HepG2 (cell line): ENCODE measurements at regions not wholly inside any gene's neighbourhood (a gene's known extent, or its start where the extent isn't known, plus 50 kb on each side); places are given as distances from the start of the nearest gene placed in this dataset.

Experiments
- ATAC-seq: fragments of 200-7000 bp; cut with Tn5 transposase; 3 replicates; pipeline ENCODE4 v1.9.1; 2020; ENCODE audit warnings: mild to moderate bottlenecking, moderate library complexity
- BruUV-seq: library from RNA; stranded (reverse); fragments of 400-500 nt; replicated peaks from 2 replicates; lab custom pipeline; 2021; lab: Mats Ljungman, UMichigan
- CTCF ChIA-PET: fragments of 300-600 bp; formaldehyde crosslinking; extraction: SDS; loops from one replicate; lab custom pipeline; 2021; ENCODE audit warnings: low total read pairs, inconsistent platforms, low intra/inter-chr PET ratio; lab: Yijun Ruan, JAX
- POLR2A ChIA-PET: fragments of 350-600 bp; sonication (Branson Sonifier 250); formaldehyde crosslinking; loops from one replicate; lab custom pipeline; 2020; ENCODE audit warnings: antibody characterized with exemption, inconsistent platforms; lab: Yijun Ruan, JAX
- DNase-seq: peaks from one replicate; pipeline ENCODE4 v3.0.0-alpha.2; 2015; ENCODE audit warnings: low spot score
- FAIRE-seq: peaks from 3 replicates; lab custom pipeline; 2011; peaks lifted over from hg19 to GRCh38; lab: Jason Lieb, UNC
- H2AFZ ChIP-seq: one replicate; pipeline ENCODE4 v1.6.1; 2011; ENCODE audit warnings: low read length, inconsistent platforms
- H3K27ac ChIP-seq: fragments of 300-600 bp; 3 replicates; pipeline ENCODE4 v1.8.0; 2011; ENCODE audit warnings: mixed run types, mild to moderate bottlenecking, mixed read lengths, low read length, inconsistent platforms; ENCODE audit not compliant: insufficient read depth; ENCODE audit errors: extremely low read length
- H3K27me3 ChIP-seq, 2 experiments: fragments of 200-600 bp in 1 of 2; 2 replicates in 1 of 2; 3 replicates in 1 of 2; pipeline versions ENCODE4 v1.6.0 to v1.8.0; 2011; ENCODE audit warnings: low read length in 2 of 2, mild to moderate bottlenecking in 2 of 2, moderate library complexity in 2 of 2, inconsistent platforms in 1 of 2; ENCODE audit not compliant: insufficient read depth in 2 of 2, control insufficient read depth in 1 of 2
- H3K36me3 ChIP-seq, 2 experiments: fragments of 200-600 bp in 1 of 2; replicated peaks in 1 of 2; 2 replicates in 1 of 2; 3 replicates in 1 of 2; pipeline versions ENCODE4 v1.5.1 to v1.8.0; 2011; ENCODE audit warnings: low read length in 2 of 2, inconsistent platforms in 1 of 2; ENCODE audit not compliant: insufficient read depth in 2 of 2, control insufficient read depth in 1 of 2
- H3K4me1 ChIP-seq: 2 replicates; pipeline ENCODE4 v1.5.1; 2012; ENCODE audit warnings: low read length, inconsistent platforms; ENCODE audit not compliant: insufficient read depth
- H3K4me2 ChIP-seq: 2 replicates; pipeline ENCODE4 v1.6.0; 2011; ENCODE audit warnings: low read depth, low read length, inconsistent platforms
- H3K4me3 ChIP-seq, 3 experiments: fragments of 200-600 bp in 1 of 3; sonication (generic), shearing (Covaris generic) in 1 of 3; replicated peaks in 1 of 3; 2 replicates each; pipeline ENCODE4 v1.5.1; 2011 to 2016; ENCODE audit warnings: low read length in 3 of 3, inconsistent platforms in 2 of 3, low read depth in 2 of 3, mild to moderate bottlenecking in 2 of 3, control low read depth in 1 of 3, mixed read lengths in 1 of 3; ENCODE audit not compliant: insufficient read depth in 1 of 3
- H3K79me2 ChIP-seq: one replicate; pipeline ENCODE4 v1.6.1; 2011; ENCODE audit warnings: low read length, inconsistent platforms; ENCODE audit not compliant: insufficient read depth
- H3K9ac ChIP-seq: 2 replicates; pipeline ENCODE4 v1.6.0; 2011; ENCODE audit warnings: mild to moderate bottlenecking, low read depth, low read length, inconsistent platforms; ENCODE audit not compliant: insufficient read depth
- H3K9me3 ChIP-seq: 2 replicates; pipeline ENCODE4 v1.5.1; 2012; ENCODE audit warnings: mild to moderate bottlenecking, low read length
- H4K20me1 ChIP-seq: 2 replicates; pipeline ENCODE4 v1.6.0; 2011; ENCODE audit warnings: inconsistent platforms, mild to moderate bottlenecking, low read length, moderate library complexity; ENCODE audit not compliant: insufficient read depth
- ATF7 ChIP-seq, 2 experiments: fragments of 450-650 bp in 1 of 2; sonication (generic) in 1 of 2; formaldehyde crosslinking in 1 of 2; IDR thresholded peaks; 2 replicates each; pipeline versions ENCODE4 v1.4.0 to v1.6.1; 2016 to 2020; ENCODE audit warnings: antibody characterized with exemption in 1 of 2, mild to moderate bottlenecking in 1 of 2, missing genetic modification reagents in 1 of 2
- MBD4 ChIP-seq: IDR thresholded peaks from 2 replicates; pipeline ENCODE4 v1.6.1; 2012; ENCODE audit warnings: low read length, inconsistent platforms, borderline replicate concordance
- REPIN1 ChIP-seq: sonication (generic); formaldehyde crosslinking; IDR thresholded peaks from 2 replicates; pipeline ENCODE4 v1.8.0; 2022; ENCODE audit warnings: missing genetic modification reagents, low read depth, mild to moderate bottlenecking, borderline replicate concordance
- SSRP1 ChIP-seq: IDR thresholded peaks from 2 replicates; pipeline ENCODE4 v1.6.1; 2016; ENCODE audit warnings: control low read depth
- ZNF530 ChIP-seq: sonication (generic); formaldehyde crosslinking; IDR thresholded peaks from 2 replicates; pipeline ENCODE4 v1.5.0; 2020; ENCODE audit warnings: low read depth, mild to moderate bottlenecking, missing genetic modification reagents
- ZNF607 ChIP-seq: sonication (generic); formaldehyde crosslinking; IDR thresholded peaks from 2 replicates; pipeline ENCODE4 v1.5.1; 2020; ENCODE audit warnings: missing genetic modification reagents, mild to moderate bottlenecking, borderline replicate concordance
- WGBS: methylation state at CpG from one replicate; pipeline ENCODE4 v1.1.6; 2017; ENCODE audit warnings: low lambda C conversion rate; 5-methylcytosine and 5-hydroxymethylcytosine counted together
- in situ Hi-C: cut with HindIII; loops from 2 replicates; pipeline ENCODE4 v1.10.0; 2017; ENCODE audit warnings: low pct_unique_long_range_greater_than_20kb; ENCODE audit not compliant: extremely low pct_ligation_motif_present
- intact Hi-C: fragments of 100-400 bp; cut with micrococcal nuclease; formaldehyde crosslinking; loops from one replicate; pipeline ENCODE4 v1.10.0; 2022; ENCODE audit not compliant: unreplicated experiment
- TF ChIP-seq, protein P1 (sequence below): sonication (generic); formaldehyde crosslinking; IDR thresholded peaks from 2 replicates; pipeline ENCODE4 v1.8.0; 2022; ENCODE audit warnings: mild to moderate bottlenecking, missing genetic modification reagents, moderate library complexity
- TF ChIP-seq, protein P2 (sequence below): sonication (generic); formaldehyde crosslinking; IDR thresholded peaks from 2 replicates; pipeline ENCODE4 v1.8.1; 2022; ENCODE audit warnings: mild to moderate bottlenecking, missing genetic modification reagents

DNA sequence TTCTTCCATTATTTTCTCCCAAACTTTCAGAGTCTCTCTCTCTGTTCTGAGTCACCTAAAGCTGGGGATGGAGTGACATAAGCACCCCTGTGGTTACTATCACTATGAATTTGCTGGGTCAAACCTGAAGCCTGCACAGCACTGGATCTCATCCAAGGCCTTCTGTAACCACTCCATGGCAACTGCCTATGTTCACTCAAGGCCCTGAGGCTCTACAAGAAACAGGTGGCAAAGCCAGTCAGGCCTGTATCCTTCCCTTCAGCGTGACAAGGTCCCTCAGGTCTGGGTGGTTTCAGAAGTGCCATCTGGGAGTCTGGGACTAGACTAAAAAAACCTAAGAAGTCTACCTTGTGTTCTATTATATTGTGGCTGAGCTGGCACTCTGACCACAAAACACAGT lies 1278.8 kb upstream of the EYS start:
- no peak overlapping the region for H3K27ac ChIP-seq
- peaks cover 10% of the 10 kb centered on the region for H3K4me1 ChIP-seq
- no peak overlapping the region for H2AFZ ChIP-seq
- no peaks in the 10 kb centered on the region for H3K27me3 ChIP-seq
- ChIA-PET CTCF (no interaction called here), POLR2A (no interaction called here)
- DNase-seq (no peak), FAIRE-seq (no peak), ATAC-seq (no peak)
- no peaks in the 10 kb centered on the region for H3K36me3 ChIP-seq
- BruUV-seq: no TSS peak
- H3K9ac ChIP-seq: no peak overlapping the region
- H3K4me2 ChIP-seq: no peak overlapping the region
- TF ChIP-seq, protein P1, sequence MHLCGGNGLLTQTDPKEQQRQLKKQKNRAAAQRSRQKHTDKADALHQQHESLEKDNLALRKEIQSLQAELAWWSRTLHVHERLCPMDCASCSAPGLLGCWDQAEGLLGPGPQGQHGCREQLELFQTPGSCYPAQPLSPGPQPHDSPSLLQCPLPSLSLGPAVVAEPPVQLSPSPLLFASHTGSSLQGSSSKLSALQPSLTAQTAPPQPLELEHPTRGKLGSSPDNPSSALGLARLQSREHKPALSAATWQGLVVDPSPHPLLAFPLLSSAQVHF (CRISPR knock-in tag): no peak
- TF ChIP-seq ZNF530 (CRISPR knock-in tag) (no peak), ATF7 (IDR thresholded peaks at IDR 0.05) (no peak), ATF7 (CRISPR knock-in tag; IDR thresholded peaks at IDR 0.05) (no peak), ZNF607 (CRISPR knock-in tag) (no peak), MBD4 (no peak), SSRP1 (CRISPR knock-in tag) (no peak), REPIN1 (CRISPR knock-in tag) (no peak)
- TF ChIP-seq, protein P2, sequence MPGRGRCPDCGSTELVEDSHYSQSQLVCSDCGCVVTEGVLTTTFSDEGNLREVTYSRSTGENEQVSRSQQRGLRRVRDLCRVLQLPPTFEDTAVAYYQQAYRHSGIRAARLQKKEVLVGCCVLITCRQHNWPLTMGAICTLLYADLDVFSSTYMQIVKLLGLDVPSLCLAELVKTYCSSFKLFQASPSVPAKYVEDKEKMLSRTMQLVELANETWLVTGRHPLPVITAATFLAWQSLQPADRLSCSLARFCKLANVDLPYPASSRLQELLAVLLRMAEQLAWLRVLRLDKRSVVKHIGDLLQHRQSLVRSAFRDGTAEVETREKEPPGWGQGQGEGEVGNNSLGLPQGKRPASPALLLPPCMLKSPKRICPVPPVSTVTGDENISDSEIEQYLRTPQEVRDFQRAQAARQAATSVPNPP (CRISPR knock-in tag): no peak
- no peak overlapping the region for H3K4me3 ChIP-seq
- H3K9me3 ChIP-seq: no peaks in the 10 kb centered on the region
- in situ Hi-C loops (no loop called here), intact Hi-C loops (no loop called here)
- no peaks in the 10 kb centered on the region for H3K79me2 ChIP-seq
- H4K20me1 ChIP-seq: no peaks in the 10 kb centered on the region
- WGBS: no CpG with 5 or more reads among the region's 1 CpG
